ENCODE measurements at regions not wholly inside any gene's neighbourhood (a gene's known extent, or its start where the extent isn't known, plus 50 kb on each side); places are given as distances from the start of the nearest gene placed in this dataset.
A peak's percentile ranks its signal among the peaks of the same experiment; 100 is the strongest.

GRCh38 chr9:85425153-85425611 lies 316.6 kb downstream of the AGTPBP1 start:
- Histone ChIP-seq H3K27ac (ENCODE audit: low read length) (no peak overlapping the region), H3K79me2 (ENCODE audit: low read length) (no peaks in the 10 kb centered on the region), H4K20me1 (ENCODE audit: insufficient read depth, low read depth, low read length) (no peaks in the 10 kb centered on the region), H3K4me1 (ENCODE audit: low read length) (peaks cover 10% of the 10 kb centered on the region), H2AFZ (ENCODE audit: low read length) (no peak overlapping the region; the same call in 1 of the 2 replicates), H3K9me2 (replicated peaks; ENCODE audit: insufficient read depth, low read length) (no peaks in the 10 kb centered on the region), H3K36me3 (ENCODE audit: insufficient read depth, low read length) (no peaks in the 10 kb centered on the region), H3K9ac (ENCODE audit: low read length) (no peak overlapping the region), H3K9me3 (ENCODE audit: low read length) (no peaks in the 10 kb centered on the region), H3K4me3 (ENCODE audit: low read length) (no peak overlapping the region), H3K4me2 (ENCODE audit: low read depth, low read length, poor library complexity, severe bottlenecking) (peak overlapping the region; percentile 23), H3K27me3 (ENCODE audit: low read length) (no peaks in the 10 kb centered on the region)
- peak; percentile 87 for DNase-seq

- no peaks in the 10 kb centered on the region for H3K9me2 ChIP-seq (replicated peaks; ENCODE audit: insufficient read depth, low read length)
- H3K27ac ChIP-seq (ENCODE audit: low read length) = no peak overlapping the region
- H4K20me1 ChIP-seq (ENCODE audit: insufficient read depth, low read depth, low read length) = no peaks in the 10 kb centered on the region
- peaks cover 10% of the 10 kb centered on the region for H3K4me1 ChIP-seq (ENCODE audit: low read length)
- no peak overlapping the region for H3K9ac ChIP-seq (ENCODE audit: low read length)
- no peak overlapping the region for H3K4me3 ChIP-seq (ENCODE audit: low read length)
- H3K36me3 ChIP-seq (ENCODE audit: insufficient read depth, low read length) = no peaks in the 10 kb centered on the region
- no peak overlapping the region for H3K4me2 ChIP-seq (ENCODE audit: low read depth, low read length, poor library complexity, severe bottlenecking)
- H3K79me2 ChIP-seq (ENCODE audit: low read length) = no peaks in the 10 kb centered on the region
- H3K9me3 ChIP-seq (ENCODE audit: low read length) = no peaks in the 10 kb centered on the region
- H2AFZ ChIP-seq (ENCODE audit: low read length) = no peak overlapping the region
- no peak for DNase-seq
- H3K27me3 ChIP-seq (ENCODE audit: low read length) = no peaks in the 10 kb centered on the region
Observed at GRCh38 chr9:85423422-85423821, 318.3 kb downstream of the AGTPBP1 start.

- no peak for DNase-seq
- Histone ChIP-seq H3K9me2 (replicated peaks; ENCODE audit: insufficient read depth, low read length) (no peaks in the 10 kb centered on the region), H3K4me3 (ENCODE audit: low read length) (no peak overlapping the region), H3K27ac (ENCODE audit: low read length) (no peak overlapping the region), H3K27me3 (ENCODE audit: low read length) (no peaks in the 10 kb centered on the region), H3K79me2 (ENCODE audit: low read length) (no peaks in the 10 kb centered on the region), H3K36me3 (ENCODE audit: insufficient read depth, low read length) (no peaks in the 10 kb centered on the region), H3K4me2 (ENCODE audit: low read depth, low read length, poor library complexity, severe bottlenecking) (no peak overlapping the region), H4K20me1 (ENCODE audit: insufficient read depth, low read depth, low read length) (no peaks in the 10 kb centered on the region), H3K9me3 (ENCODE audit: low read length) (no peaks in the 10 kb centered on the region), H2AFZ (ENCODE audit: low read length) (no peak overlapping the region), H3K9ac (ENCODE audit: low read length) (no peak overlapping the region), H3K4me1 (ENCODE audit: low read length) (peaks cover 11% of the 10 kb centered on the region)
Observed at GRCh38 chr9:85421641-85422040, 320.1 kb downstream of the AGTPBP1 start.

- Histone ChIP-seq H3K36me3 (ENCODE audit: insufficient read depth, low read length) (no peaks in the 10 kb centered on the region), H3K9me2 (replicated peaks; ENCODE audit: insufficient read depth, low read length) (no peaks in the 10 kb centered on the region), H3K9ac (ENCODE audit: low read length) (no peak overlapping the region), H4K20me1 (ENCODE audit: insufficient read depth, low read depth, low read length) (no peaks in the 10 kb centered on the region), H3K4me2 (ENCODE audit: low read depth, low read length, poor library complexity, severe bottlenecking) (no peak overlapping the region), H3K79me2 (ENCODE audit: low read length) (no peaks in the 10 kb centered on the region), H3K27ac (ENCODE audit: low read length) (no peak overlapping the region), H3K4me3 (ENCODE audit: low read length) (no peak overlapping the region), H2AFZ (ENCODE audit: low read length) (no peak overlapping the region), H3K9me3 (ENCODE audit: low read length) (no peaks in the 10 kb centered on the region), H3K27me3 (ENCODE audit: low read length) (no peaks in the 10 kb centered on the region), H3K4me1 (ENCODE audit: low read length) (peaks cover 20% of the 10 kb centered on the region)
- no peak for DNase-seq
Observed at GRCh38 chr9:85420750-85421149, 321.0 kb downstream of the AGTPBP1 start.

- H4K20me1 ChIP-seq (ENCODE audit: insufficient read depth, low read depth, low read length) = no peaks in the 10 kb centered on the region
- H3K27ac ChIP-seq (ENCODE audit: low read length) = no peak overlapping the region
- no peak overlapping the region for H2AFZ ChIP-seq (ENCODE audit: low read length)
- H3K4me3 ChIP-seq (ENCODE audit: low read length) = no peak overlapping the region
- 0 out of 2 replicates have a peak, but pooled peaks cover 2% of the 10 kb centered on the region for H3K27me3 ChIP-seq (ENCODE audit: low read length)
- no peaks in the 10 kb centered on the region for H3K9me2 ChIP-seq (replicated peaks; ENCODE audit: insufficient read depth, low read length)
- H3K79me2 ChIP-seq (ENCODE audit: low read length) = no peaks in the 10 kb centered on the region
- H3K4me1 ChIP-seq (ENCODE audit: low read length) = peaks cover 33% of the 10 kb centered on the region
- H3K9ac ChIP-seq (ENCODE audit: low read length) = no peak overlapping the region
- H3K4me2 ChIP-seq (ENCODE audit: low read depth, low read length, poor library complexity, severe bottlenecking) = no peak overlapping the region
- no peaks in the 10 kb centered on the region for H3K9me3 ChIP-seq (ENCODE audit: low read length)
- H3K36me3 ChIP-seq (ENCODE audit: insufficient read depth, low read length) = no peaks in the 10 kb centered on the region
- DNase-seq = no peak
Observed at GRCh38 chr9:85417674-85418073, 324.1 kb downstream of the AGTPBP1 start.

GRCh38 chr9:85416715-85417114 lies 325.0 kb downstream of the AGTPBP1 start:
- Histone ChIP-seq H3K4me1 (ENCODE audit: low read length) (peaks cover 33% of the 10 kb centered on the region), H3K9me2 (replicated peaks; ENCODE audit: insufficient read depth, low read length) (no peaks in the 10 kb centered on the region), H3K27ac (ENCODE audit: low read length) (no peak overlapping the region), H3K4me3 (ENCODE audit: low read length) (no peak overlapping the region), H3K9ac (ENCODE audit: low read length) (no peak overlapping the region), H3K27me3 (ENCODE audit: low read length) (0 out of 2 replicates have a peak, but pooled peaks cover 2% of the 10 kb centered on the region), H4K20me1 (ENCODE audit: insufficient read depth, low read depth, low read length) (no peaks in the 10 kb centered on the region), H2AFZ (ENCODE audit: low read length) (no peak overlapping the region), H3K36me3 (ENCODE audit: insufficient read depth, low read length) (no peaks in the 10 kb centered on the region), H3K9me3 (ENCODE audit: low read length) (no peaks in the 10 kb centered on the region), H3K79me2 (ENCODE audit: low read length) (no peaks in the 10 kb centered on the region), H3K4me2 (ENCODE audit: low read depth, low read length, poor library complexity, severe bottlenecking) (no peak overlapping the region)
- DNase-seq = no peak

GRCh38 chr9:85414390-85414789 lies 327.4 kb downstream of the AGTPBP1 start:
- no peak overlapping the region for H3K27ac ChIP-seq (ENCODE audit: low read length)
- H2AFZ ChIP-seq (ENCODE audit: low read length) = no peak overlapping the region
- H3K27me3 ChIP-seq (ENCODE audit: low read length) = 0 out of 2 replicates have a peak, but pooled peaks cover 2% of the 10 kb centered on the region
- no peak overlapping the region for H3K4me3 ChIP-seq (ENCODE audit: low read length)
- H3K4me2 ChIP-seq (ENCODE audit: low read depth, low read length, poor library complexity, severe bottlenecking) = peak overlapping the region; percentile 2
- H3K4me1 ChIP-seq (ENCODE audit: low read length) = peaks cover 30% of the 10 kb centered on the region
- H3K79me2 ChIP-seq (ENCODE audit: low read length) = no peaks in the 10 kb centered on the region
- peak; percentile 59 for DNase-seq
- H3K9ac ChIP-seq (ENCODE audit: low read length) = no peak overlapping the region
- no peaks in the 10 kb centered on the region for H4K20me1 ChIP-seq (ENCODE audit: insufficient read depth, low read depth, low read length)
- H3K9me2 ChIP-seq (replicated peaks; ENCODE audit: insufficient read depth, low read length) = no peaks in the 10 kb centered on the region
- H3K9me3 ChIP-seq (ENCODE audit: low read length) = no peaks in the 10 kb centered on the region
- H3K36me3 ChIP-seq (ENCODE audit: insufficient read depth, low read length) = no peaks in the 10 kb centered on the region

- no peaks in the 10 kb centered on the region for H3K9me2 ChIP-seq (replicated peaks; ENCODE audit: insufficient read depth, low read length)
- no peak overlapping the region for H3K4me3 ChIP-seq (ENCODE audit: low read length)
- no peak for DNase-seq
- no peaks in the 10 kb centered on the region for H3K9me3 ChIP-seq (ENCODE audit: low read length)
- H3K9ac ChIP-seq (ENCODE audit: low read length) = no peak overlapping the region
- H2AFZ ChIP-seq (ENCODE audit: low read length) = no peak overlapping the region
- H3K4me1 ChIP-seq (ENCODE audit: low read length) = no peaks in the 10 kb centered on the region
- H3K27me3 ChIP-seq (ENCODE audit: low read length) = 0 out of 2 replicates have a peak, but pooled peaks cover 2% of the 10 kb centered on the region
- H3K27ac ChIP-seq (ENCODE audit: low read length) = no peak overlapping the region
- no peak overlapping the region for H3K4me2 ChIP-seq (ENCODE audit: low read depth, low read length, poor library complexity, severe bottlenecking)
- H3K79me2 ChIP-seq (ENCODE audit: low read length) = no peaks in the 10 kb centered on the region
- no peaks in the 10 kb centered on the region for H3K36me3 ChIP-seq (ENCODE audit: insufficient read depth, low read length)
- no peaks in the 10 kb centered on the region for H4K20me1 ChIP-seq (ENCODE audit: insufficient read depth, low read depth, low read length)
Observed at GRCh38 chr9:85408494-85408893, 333.3 kb downstream of the AGTPBP1 start.

GRCh38 chr9:85405566-85405950 lies 336.2 kb downstream of the AGTPBP1 start:
- H3K27me3 ChIP-seq (ENCODE audit: low read length) = 0 out of 2 replicates have a peak, but pooled peaks cover 4% of the 10 kb centered on the region
- DNase-seq = no peak

More at GRCh38 chr9:85405566-85405950, 336.2 kb downstream of the AGTPBP1 start:
- H4K20me1 ChIP-seq (ENCODE audit: insufficient read depth, low read depth, low read length) = no peaks in the 10 kb centered on the region
- no peak overlapping the region for H3K4me3 ChIP-seq (ENCODE audit: low read length)
- no peak overlapping the region for H3K9ac ChIP-seq (ENCODE audit: low read length)
- no peaks in the 10 kb centered on the region for H3K9me3 ChIP-seq (ENCODE audit: low read length)
- peaks cover 8% of the 10 kb centered on the region for H3K4me1 ChIP-seq (ENCODE audit: low read length)
- no peak overlapping the region for H3K27ac ChIP-seq (ENCODE audit: low read length)
- H3K9me2 ChIP-seq (replicated peaks; ENCODE audit: insufficient read depth, low read length) = no peaks in the 10 kb centered on the region
- H3K4me2 ChIP-seq (ENCODE audit: low read depth, low read length, poor library complexity, severe bottlenecking) = no peak overlapping the region
- no peaks in the 10 kb centered on the region for H3K36me3 ChIP-seq (ENCODE audit: insufficient read depth, low read length)
- H2AFZ ChIP-seq (ENCODE audit: low read length) = no peak overlapping the region
- no peaks in the 10 kb centered on the region for H3K79me2 ChIP-seq (ENCODE audit: low read length)
